ENCODE measurements at regions not wholly inside any gene's neighbourhood (a gene's known extent, or its start where the extent isn't known, plus 50 kb on each side); places are given as distances from the start of the nearest gene placed in this dataset.

DNA sequence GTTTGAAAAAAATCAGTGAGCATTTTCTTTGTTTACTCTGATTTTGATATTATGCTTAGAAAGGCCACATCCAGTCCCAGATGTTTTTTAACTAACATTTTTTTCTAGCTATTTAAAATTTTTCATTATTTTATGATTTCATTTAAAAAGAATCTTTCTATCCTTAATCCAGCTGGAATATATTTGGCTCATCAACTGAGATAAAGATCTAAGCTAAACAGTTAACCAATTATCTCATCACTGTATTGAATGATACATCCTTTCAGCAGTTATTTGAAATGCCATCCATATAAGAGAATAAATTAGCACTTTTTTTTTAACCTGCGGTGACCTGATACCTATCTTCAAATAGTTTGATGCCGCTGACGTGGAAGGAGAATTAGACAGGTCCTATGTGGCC lies 245.5 kb upstream of the COPS8 start:
- TF ChIP-seq SP1 (IDR thresholded peaks at IDR 0.05) (no peak), FOXM1 (IDR thresholded peaks at IDR 0.05; ENCODE audit: borderline replicate concordance) (no peak), TARDBP (IDR thresholded peaks at IDR 0.05) (no peak), FOXA1 (IDR thresholded peaks at IDR 0.05) (no peak), L3MBTL2 (conservative IDR thresholded peaks at IDR 0.05) (no peak), NFRKB (IDR thresholded peaks at IDR 0.05) (no peak), FOXK2 (IDR thresholded peaks at IDR 0.05) (no peak)

All from HEK293T (cell line).